HG02588 (cell line): ENCODE measurements at regions not wholly inside any gene's neighbourhood (a gene's known extent, or its start where the extent isn't known, plus 50 kb on each side); places are given as distances from the start of the nearest gene placed in this dataset.

ENCODE experiments used
- ATAC-seq: cut with Tn5 transposase; IDR thresholded peaks from one replicate; pipeline ENCODE4 v1.9.1; 2021; ENCODE audit warnings: mild to moderate bottlenecking, moderate library complexity; ENCODE audit not compliant: unreplicated experiment

DNA sequence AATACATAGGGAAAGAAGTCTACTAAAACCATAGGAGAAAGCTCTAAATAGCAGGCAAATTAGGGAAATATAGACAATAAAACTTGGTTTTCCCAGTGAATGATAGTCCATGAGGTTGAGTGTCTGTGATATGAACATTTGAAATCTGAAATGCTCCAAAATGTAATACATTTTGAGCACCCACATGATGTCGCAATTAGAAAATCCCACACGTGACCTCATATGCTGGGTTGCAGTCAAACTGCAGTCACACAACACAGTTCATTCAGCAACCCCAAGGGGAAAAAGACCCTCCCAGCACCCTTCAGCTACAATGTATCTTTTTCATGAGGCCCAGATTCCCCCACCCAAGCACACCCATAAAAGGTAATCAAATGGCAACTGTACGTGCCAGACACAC lies 155.6 kb downstream of the BTC start:
- no peak for ATAC-seq

DNA sequence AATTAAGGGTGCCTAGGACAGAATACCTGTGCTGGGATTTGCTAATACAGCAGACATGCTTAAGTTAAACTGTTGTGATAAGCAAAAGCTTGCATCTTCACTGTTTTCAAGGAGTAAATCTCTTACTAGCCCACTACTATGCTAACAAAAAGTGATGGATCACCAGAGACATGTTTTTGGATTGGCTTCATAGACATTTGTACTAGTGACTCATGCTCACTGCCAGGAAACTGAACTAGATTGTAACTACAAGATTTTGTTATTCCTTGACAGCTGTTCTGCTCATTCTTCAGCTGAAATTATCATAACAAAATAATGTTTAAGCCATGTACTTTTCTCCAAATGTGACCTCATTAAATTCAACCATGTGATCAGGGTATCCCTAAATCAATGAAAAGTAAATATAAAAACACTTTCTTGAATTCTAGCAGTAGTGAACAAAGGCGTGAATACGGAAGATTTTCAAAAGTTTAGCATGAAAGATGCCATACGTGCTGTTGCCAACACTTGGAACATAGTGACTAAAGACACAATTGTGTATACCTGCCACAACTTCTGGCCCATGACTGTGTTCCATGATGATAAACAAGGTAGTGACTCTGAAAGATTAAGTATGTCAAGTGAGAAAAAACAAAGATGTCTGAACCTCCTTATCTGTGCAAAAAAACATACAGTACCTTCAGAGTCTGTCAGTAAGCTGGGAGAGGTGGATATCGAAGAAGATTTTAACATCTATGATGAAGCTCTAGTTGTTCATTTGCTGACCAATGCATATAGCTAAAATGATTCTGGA lies 154.0 kb downstream of the BTC start:
- no peak for ATAC-seq

DNA sequence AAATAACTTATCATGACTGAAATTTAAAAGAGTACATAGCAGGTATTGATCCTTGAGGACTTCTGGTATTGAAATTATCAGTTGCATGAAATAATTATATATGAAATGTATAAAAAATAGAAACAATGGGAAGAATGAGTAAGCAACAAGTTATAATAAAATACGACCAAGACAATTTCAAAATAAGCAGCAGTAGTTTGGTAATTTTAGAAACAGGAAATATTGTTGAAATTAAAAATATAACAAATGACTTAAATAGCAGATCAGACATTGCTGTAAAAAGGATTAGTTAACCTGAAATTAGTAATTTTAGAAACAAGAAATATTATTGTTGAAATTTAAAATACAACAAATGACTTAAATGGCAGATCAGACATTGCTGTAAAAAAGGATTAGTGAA lies 152.3 kb downstream of the BTC start:
- no peak for ATAC-seq

DNA sequence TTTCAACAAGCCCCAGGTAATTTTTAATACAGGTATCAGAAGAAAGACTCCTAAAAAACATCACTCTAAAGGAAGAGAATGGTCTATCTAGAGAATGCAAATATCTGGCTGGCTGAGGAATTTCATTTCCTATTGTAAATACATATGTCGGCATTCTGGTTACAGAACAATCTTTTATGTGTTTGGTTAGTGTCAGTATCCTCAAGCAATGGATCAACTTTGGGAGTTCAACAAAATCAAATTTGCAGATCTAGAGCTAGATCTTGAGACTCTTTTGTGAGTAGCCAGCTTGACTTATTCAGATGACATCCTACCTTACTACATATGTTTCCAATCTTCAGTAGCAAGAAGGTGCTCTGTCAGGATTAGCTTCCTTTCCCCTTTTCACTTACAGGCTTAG lies 145.1 kb downstream of the BTC start:
- ATAC-seq = no peak

DNA sequence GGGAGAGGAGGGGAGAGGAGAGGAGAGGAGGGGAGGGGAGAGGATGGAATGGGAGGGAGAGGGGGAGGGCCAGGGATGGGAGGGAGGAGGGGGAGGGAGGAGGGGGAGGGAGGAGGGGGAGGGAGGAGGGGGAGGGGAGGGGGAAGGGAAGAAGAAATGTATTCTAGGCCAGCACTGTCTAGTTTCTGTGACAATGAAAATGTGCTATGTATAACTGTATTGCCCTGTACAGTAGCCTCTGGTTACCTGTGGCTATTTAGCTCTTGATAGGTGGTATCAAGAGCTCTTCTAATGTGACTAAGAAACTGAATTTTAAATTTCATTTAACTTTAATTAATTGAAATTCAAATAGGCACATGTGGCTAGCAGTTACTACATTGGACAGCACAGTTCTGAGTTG lies 143.1 kb downstream of the BTC start:
- no peak for ATAC-seq

DNA sequence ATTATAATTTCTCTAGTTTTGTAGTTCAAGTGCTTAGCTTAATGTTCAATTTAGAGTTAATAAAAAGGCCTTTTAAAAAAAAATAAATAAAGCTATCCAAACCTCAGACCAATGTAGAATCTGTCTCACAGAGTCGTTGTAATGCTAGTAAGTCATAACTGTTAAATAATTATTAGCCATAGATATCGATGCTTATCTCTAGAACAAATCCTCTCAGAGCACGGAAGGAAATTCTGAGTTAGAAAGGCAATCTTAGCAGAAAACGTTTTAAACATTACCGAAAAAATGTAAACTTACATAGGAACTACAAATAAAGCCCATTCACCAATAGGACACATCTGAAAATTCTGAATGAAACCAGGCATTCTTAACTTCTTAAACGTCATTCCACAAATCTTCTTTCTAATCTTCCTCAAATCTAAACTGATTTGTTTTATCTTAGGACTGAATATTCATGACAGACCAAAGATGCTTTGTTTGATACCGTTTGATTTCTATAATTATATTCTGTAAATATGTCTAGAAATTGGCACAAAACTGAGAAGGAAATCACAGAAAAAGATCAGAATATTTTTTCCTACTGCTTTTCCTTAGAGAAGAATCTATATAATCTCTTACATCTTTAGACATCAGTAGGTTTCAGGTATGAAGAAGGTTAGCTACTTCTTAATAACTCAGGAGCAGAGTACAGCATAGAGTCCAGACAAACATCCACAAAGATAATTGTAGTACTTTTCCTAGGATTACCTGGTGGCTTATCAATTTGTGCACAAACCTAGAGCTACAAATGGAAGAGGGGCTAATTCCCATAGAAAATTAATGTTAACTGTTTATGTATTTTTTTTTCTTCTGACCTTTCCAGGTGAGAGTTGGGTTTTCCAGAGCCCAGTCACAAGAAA lies 140.7 kb downstream of the BTC start:
- ATAC-seq = no peak

DNA sequence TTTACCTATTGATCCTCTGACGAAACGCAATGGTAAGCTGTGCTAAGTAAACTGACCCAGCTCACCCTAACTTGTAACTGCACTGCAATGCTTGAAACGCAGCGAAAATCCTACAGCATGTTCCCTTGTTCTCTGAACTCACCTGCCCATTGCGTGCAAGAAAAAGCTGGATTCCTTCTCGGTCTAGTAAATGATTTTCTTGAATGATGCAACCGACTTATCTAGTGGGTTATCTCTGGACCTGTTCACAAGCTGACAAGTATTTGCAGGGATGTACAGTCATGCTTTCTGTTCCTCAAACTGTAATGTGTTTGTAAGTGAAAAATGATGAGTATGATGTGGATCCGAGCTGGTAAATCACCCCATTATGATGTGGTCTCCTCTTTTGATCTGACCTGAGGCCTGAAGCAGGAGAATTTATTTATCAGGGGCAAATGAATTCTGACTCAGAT lies 140.1 kb downstream of the BTC start:
- no peak for ATAC-seq

DNA sequence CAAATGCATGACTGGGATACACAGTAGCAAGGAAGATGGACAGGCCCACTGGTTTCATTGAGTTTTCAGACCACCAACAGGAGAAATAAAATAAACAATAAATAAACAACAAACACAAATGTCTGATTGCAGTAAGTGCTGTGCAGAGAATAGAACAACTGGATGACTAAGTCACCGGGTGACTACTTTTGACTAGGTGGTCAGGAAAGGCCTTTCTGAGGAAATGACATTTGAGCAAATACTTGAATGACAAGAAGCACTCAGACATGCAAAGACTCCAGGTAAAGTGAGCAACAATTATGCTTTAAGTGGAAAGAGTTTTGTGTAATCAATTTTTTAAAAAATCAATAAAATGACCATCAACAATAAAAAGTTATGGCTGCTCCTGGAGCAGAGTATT lies 137.7 kb downstream of the BTC start:
- ATAC-seq = no peak

DNA sequence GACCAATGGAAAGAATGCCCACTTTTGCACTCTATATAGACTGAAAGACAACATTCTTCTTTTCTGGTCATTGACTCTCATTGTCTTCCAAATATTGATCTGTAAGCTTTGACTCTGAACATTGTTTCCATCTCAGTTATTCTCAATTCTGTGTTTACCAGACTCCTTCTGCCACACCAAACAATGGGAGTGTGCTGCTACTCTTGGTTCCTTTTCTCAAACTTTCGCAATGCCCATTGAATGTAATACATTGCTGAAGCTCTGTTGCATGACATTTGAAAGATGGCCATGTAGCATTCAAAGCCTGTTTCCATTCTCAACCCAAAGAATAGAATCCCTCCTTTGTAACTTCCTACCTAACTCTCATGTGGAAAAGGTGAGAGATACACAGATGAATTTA lies 136.2 kb downstream of the BTC start:
- ATAC-seq = no peak

DNA sequence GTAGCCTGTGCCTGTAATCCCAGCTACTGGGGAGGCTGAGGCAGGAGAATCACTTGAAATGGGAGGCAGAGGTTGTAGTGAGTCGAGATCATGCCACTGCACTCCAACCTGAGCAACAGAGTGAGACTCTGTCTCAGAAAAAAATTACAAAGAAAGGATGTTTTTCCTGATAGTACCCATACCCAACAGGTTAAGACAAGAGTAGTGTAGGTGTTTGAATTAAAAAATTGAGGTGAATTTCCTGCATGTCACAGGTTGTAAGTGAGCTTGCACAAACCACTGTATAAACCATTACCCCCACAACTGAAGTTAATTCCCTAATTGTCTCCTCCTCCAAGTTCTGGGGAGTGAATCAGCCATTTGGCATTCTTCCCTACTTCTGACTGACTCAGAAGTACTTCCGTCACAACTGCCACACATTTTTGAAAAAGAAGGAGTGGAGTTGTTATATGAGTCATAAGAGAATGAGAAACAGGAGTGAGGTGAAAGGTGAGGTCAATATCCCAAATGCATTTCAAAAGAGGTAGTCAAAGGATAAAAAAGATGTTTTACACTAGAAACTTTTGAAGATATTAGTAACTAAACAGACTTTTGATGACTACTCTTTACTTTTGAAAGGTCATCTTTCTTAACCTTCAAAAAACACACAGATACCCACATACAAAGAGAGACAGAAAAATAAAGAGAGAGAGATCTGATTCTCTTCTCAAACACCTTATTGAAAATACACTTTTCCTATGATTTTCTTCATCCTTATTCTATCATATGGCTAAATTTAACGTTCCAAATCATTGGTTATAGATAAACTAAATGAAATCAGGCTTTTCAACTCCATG lies 134.5 kb downstream of the BTC start:
- no peak for ATAC-seq

DNA sequence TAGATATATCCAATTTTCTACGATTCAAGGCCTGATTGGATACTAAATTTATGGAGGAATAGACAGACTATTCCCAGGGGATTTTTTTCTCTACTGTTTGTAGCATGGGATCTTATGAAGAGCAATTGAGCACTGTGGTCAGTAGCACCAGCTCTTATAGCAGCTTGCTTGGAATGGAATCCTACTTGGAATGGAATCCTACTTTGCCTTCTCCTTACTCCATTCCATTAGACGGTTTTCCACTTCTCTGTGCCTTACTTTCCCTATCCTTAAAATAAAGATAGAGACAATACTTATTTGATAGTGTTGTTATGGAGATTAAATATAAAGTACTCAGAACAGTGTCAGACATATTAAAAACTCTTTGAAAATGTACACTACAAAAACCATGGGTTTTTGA lies 133.5 kb downstream of the BTC start:
- ATAC-seq = no peak

DNA sequence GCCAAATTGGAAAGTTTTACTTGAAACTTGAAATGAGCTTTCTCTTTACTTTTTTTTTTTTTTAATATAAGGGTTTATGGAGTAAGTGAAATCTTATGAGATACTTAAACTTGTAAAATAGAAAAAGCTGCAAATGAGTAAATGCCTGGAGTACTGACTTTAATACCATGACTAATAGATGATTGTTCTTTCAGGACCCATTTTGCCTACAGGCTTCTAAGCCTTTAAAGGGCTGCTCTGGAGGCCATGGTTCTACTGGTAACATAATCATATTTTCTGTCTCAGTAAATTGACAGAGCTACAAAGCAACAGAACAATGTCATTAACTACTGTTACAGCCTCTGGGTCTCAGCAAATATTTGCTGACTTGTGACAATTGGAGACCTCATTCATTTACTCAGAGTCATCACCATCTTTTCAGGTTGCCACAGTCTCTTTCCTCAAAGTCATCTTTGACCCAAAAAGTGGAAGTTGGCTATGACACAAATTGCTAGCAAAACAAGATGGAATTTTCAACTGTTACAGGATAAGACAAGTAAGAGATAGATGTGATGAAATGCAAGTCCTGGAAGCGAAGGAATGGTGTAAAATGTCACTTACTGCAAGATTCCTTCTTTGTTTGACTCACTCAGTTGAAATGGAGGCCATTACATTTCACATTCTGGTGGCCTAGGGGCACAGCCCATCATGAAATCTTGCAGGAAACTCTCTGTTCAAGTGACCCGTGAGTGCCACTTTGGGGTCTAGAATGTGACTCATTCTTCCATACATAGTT lies 132.7 kb downstream of the BTC start:
- ATAC-seq = no peak

DNA sequence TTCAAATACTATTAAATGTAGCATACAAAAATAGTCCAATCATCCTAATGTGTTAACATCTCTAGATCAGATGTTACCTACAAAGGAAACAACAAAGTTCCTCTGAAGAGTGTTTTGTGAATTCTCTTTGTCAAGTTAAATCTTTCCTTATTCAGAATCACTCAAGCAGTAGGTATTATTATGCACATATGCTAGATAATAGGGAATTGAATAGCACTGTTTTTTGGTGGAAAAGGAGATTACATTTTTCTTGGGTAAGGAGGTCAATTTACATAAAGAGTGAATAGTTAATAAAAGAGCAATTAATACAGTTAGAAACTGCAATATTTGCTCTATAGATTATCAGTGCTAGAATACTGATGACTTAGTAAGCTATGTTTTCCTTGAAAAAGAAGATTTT lies 130.7 kb downstream of the BTC start:
- no peak for ATAC-seq

DNA sequence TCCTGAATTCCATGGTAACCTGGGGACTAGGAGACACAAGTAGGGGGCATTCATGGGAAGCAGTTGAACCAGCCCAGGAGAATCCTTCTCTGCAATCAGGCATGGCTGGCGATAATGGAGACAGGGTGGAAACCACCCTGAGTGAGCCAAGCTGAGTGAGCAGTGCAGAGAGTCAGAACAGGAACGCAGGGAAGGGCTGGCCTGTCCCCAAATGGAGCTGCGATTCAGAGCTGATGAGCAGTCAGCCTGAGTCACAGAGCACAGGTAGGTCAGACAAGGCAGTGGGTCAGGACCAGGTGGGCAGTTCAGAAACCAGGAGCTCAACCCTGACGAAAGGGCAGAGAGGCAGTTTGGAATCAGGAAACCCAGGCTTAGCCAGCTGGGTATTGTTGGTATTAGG lies 129.0 kb downstream of the BTC start:
- no peak for ATAC-seq

DNA sequence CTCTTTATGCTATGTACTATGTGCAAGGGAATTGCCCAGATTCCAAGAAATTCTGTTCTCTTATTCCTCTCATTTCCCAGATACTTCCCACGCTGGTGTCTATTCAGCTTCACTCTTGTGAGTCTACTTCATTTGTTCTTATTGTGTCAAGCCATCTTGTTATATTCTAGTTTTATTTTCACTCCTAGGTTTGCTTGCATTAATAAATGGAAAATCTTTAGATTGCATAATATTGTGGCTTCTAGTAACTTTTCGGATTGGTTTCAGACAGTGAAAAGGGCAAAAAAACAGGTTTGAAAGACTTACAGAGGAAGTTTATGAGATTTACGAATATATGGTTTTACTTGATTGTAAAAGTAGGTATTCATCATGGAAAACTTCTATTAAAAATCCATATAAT lies 128.4 kb downstream of the BTC start:
- ATAC-seq = no peak

DNA sequence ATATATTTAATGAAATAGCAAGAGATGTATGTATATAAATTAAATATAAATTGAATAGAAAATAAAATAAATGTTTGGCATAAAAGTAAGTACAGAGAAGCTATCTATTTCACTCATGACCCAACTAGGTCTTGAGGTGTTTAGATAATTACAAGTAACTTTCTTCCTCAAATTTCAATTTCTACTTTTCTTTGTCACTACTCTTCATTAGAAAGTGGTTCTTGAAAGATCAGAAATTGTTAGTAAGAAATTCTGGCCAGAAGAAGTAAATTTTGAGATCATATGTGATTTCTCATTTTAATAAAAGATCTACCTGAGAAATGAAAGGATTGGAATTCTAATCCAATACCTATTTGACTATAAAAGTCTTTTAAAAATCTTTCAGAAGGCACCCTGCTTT lies 126.9 kb downstream of the BTC start:
- ATAC-seq = no peak

DNA sequence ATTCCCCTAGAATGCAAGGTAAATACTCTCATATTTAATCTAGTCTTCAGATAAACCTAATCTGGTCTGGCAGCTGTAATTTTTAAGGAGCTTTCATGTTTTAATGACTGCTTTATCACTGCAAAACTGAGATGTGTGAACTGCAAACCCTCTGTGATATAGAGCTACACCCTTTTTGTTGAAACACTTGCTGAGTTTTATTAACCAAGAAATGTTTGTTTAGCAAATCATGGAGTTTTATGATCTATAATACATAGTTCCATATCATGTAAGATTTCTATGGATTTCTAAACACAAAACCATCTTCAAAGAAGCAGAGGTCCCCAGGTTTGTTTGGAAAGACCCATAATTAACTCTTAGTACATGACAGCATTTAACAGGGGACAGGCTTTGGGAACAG lies 126.4 kb downstream of the BTC start:
- no peak for ATAC-seq

DNA sequence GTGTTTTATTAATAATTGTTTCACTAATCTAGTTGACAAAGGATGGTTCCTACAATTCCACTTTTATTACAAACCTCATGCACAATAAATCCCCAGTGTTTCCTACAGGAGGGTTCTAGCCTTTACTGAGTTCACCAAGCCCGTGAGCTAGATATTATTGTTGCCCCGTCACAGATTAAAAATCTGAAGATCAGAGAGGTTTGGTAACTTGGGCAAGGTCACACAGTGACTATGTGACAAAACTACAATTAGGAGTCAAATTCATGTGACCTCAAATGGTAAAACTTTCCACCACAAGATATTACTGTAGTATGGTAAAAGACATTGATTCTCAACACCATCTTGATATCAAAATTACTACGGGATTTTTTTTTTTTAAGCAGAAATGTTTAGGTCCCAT lies 124.6 kb downstream of the BTC start:
- no peak for ATAC-seq

DNA sequence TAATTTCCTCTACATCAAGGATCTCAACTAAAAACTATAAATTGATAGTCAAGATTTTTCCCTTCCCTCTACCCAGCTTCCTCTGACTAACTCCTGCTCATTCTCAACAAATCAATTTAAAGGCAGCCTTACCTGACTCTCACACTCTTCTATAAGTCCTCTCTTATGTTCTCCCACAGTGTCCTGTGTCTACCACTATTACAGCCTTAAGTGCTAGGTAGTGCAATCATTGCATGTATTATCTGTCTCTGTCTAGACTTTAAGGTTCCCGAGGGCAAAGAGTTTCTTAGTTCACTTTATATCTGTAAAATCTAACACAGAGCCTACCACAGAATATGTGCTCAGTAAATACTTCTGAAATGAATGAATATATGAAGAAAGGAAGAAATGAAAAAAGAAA lies 123.7 kb downstream of the BTC start:
- ATAC-seq = no peak

DNA sequence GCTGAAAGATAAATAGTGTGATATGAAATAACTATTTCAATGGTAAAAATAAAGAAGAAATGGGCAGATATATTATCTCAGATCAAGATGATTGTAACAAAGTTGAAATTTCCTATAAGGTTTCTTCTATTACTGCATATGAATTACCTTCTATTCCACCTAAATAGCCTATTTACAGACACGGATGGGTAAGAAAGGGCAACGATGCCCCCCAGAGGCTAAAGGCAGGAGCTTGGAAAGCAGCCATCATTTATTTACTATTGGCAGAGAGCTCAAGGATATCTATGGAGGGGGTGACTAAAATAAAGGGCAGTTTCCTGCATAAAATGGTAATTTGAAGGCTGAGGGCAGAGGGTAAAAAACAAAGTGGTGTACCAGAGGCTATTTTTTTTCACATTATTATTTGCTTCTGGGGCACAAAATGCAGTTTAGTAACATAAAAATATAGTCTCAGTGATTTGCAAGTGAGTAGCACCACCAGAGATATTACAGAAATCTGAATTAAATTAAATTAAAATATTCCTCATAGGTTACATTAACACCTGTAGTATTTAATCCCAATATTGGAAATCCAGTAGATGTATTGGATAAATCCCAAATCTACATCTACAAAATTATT lies 123.1 kb downstream of the BTC start:
- no peak for ATAC-seq
